Smooth muscle cell (in vitro differentiated cells): ENCODE measurements at regions not wholly inside any gene's neighbourhood (a gene's known extent, or its start where the extent isn't known, plus 50 kb on each side); places are given as distances from the start of the nearest gene placed in this dataset.
"Not testable (repeated sequence)": the region's sequence is repeated elsewhere in the genome, so short reads cannot be mapped to it uniquely, and the experiment has no call there.

ENCODE experiments used
- DNase-seq: peaks from one replicate; lab custom pipeline; 2025; ENCODE audit not compliant: unreplicated experiment; lab: John Stamatoyannopoulos, UW
- H2AFZ ChIP-seq: fragments of 200-600 bp; sonication (generic); 2 replicates; pipeline ENCODE4 v1.6.0; 2016; ENCODE audit warnings: antibody characterized with exemption, low read depth, mild to moderate bottlenecking
- H3F3A ChIP-seq: fragments of 200-600 bp; sonication (generic); 2 replicates; pipeline ENCODE4 v1.6.0; 2017; ENCODE audit warnings: antibody characterized with exemption, low read depth
- H3K27ac ChIP-seq: fragments of 200-600 bp; sonication (generic); 2 replicates; pipeline ENCODE4 v1.5.1; 2016; ENCODE audit warnings: low read depth, mild to moderate bottlenecking
- H3K27me3 ChIP-seq: fragments of 200-600 bp; sonication (generic); 2 replicates; pipeline ENCODE4 v1.6.1; 2016; ENCODE audit warnings: low read depth, mild to moderate bottlenecking
- H3K36me3 ChIP-seq: fragments of 200-600 bp; sonication (generic); 2 replicates; pipeline ENCODE4 v1.5.1; 2016; ENCODE audit warnings: low read depth
- H3K4me1 ChIP-seq: fragments of 200-600 bp; sonication (generic); 2 replicates; pipeline ENCODE4 v1.5.1; 2016; ENCODE audit warnings: low read depth
- H3K4me2 ChIP-seq: fragments of 200-600 bp; sonication (generic); 2 replicates; pipeline ENCODE4 v1.6.0; 2016; ENCODE audit warnings: mild to moderate bottlenecking
- H3K4me3 ChIP-seq: fragments of 200-600 bp; sonication (generic); 2 replicates; pipeline ENCODE4 v1.5.1; 2016; ENCODE audit warnings: mild to moderate bottlenecking
- H3K79me2 ChIP-seq: fragments of 200-600 bp; sonication (generic); 2 replicates; pipeline ENCODE4 v1.6.0; 2016; ENCODE audit warnings: low read depth, mild to moderate bottlenecking
- H3K9ac ChIP-seq: fragments of 200-600 bp; sonication (generic); 2 replicates; pipeline ENCODE4 v1.6.0; 2016; ENCODE audit warnings: low read depth
- H3K9me3 ChIP-seq: fragments of 200-600 bp; sonication (generic); replicated peaks from 2 replicates; pipeline ENCODE4 v1.5.1; 2016; ENCODE audit warnings: low read depth
- H4K20me1 ChIP-seq: fragments of 200-600 bp; sonication (generic); 2 replicates; pipeline ENCODE4 v1.6.0; 2016; ENCODE audit warnings: low read depth
- WGBS: methylation state at CpG from one replicate; pipeline ENCODE4 v1.1.7; 2016; ENCODE audit warnings: low lambda C conversion rate; 5-methylcytosine and 5-hydroxymethylcytosine counted together
- TF ChIP-seq, protein P1 (sequence below): fragments of 200-600 bp; sonication (generic); IDR thresholded peaks from 2 replicates; pipeline ENCODE4 v1.5.1; 2017; ENCODE audit warnings: borderline replicate concordance, mild to moderate bottlenecking, antibody characterized with exemption; ENCODE audit not compliant: insufficient read depth, poor library complexity, severe bottlenecking

- no peaks in the 10 kb centered on the region for H3F3A ChIP-seq
These were observed 305.3 kb upstream of the HNRNPA3 start for GRCh38 chr2:176907341-176907740.

DNA sequence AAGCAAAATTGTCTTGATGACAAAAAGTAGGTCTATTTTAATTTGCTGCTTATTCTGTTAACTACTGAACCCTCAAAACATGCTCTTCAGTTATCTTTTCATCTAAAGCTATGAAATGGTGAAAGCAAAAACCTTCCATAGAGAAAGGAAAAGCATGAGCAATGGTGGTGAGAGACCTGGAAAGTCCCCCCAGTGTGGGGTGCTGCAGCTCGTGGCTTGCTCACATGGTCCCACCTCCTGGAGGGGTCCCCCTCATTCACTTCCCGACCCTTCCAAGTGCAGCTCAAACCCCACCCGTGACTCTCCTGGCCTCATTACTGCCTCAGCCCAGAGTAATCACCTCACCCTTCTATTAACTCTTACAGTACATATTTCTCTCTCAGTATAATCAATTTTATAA, 301.8 kb upstream of the HNRNPA3 start:
- no peaks in the 10 kb centered on the region for H4K20me1 ChIP-seq
- no peak overlapping the region for H3K4me2 ChIP-seq
- H3K27me3 ChIP-seq = peaks cover 4% of the 10 kb centered on the region
- H3F3A ChIP-seq = no peaks in the 10 kb centered on the region
- H3K79me2 ChIP-seq = no peaks in the 10 kb centered on the region
- DNase-seq = no peak
- no peak overlapping the region for H3K27ac ChIP-seq
- H2AFZ ChIP-seq = no peak overlapping the region
- no peaks in the 10 kb centered on the region for H3K36me3 ChIP-seq
- H3K9me3 ChIP-seq = no peaks in the 10 kb centered on the region
- TF ChIP-seq, protein P1, sequence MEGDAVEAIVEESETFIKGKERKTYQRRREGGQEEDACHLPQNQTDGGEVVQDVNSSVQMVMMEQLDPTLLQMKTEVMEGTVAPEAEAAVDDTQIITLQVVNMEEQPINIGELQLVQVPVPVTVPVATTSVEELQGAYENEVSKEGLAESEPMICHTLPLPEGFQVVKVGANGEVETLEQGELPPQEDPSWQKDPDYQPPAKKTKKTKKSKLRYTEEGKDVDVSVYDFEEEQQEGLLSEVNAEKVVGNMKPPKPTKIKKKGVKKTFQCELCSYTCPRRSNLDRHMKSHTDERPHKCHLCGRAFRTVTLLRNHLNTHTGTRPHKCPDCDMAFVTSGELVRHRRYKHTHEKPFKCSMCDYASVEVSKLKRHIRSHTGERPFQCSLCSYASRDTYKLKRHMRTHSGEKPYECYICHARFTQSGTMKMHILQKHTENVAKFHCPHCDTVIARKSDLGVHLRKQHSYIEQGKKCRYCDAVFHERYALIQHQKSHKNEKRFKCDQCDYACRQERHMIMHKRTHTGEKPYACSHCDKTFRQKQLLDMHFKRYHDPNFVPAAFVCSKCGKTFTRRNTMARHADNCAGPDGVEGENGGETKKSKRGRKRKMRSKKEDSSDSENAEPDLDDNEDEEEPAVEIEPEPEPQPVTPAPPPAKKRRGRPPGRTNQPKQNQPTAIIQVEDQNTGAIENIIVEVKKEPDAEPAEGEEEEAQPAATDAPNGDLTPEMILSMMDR = no peak
- 81% methylated on average over 3 of the region's 3 CpGs for WGBS
- no peaks in the 10 kb centered on the region for H3K4me1 ChIP-seq
- no peak overlapping the region for H3K4me3 ChIP-seq
- H3K9ac ChIP-seq = no peak overlapping the region

More at GRCh38 chr2:176907341-176907740, 305.3 kb upstream of the HNRNPA3 start:
- no peak overlapping the region for H2AFZ ChIP-seq
- no peaks in the 10 kb centered on the region for H3K36me3 ChIP-seq
- H3K4me3 ChIP-seq = no peak overlapping the region
- H3K27ac ChIP-seq = no peak overlapping the region
- TF ChIP-seq, protein P1 = no peak
- H3K9me3 ChIP-seq = no peaks in the 10 kb centered on the region
- DNase-seq = no peak
- WGBS = 90% methylated on average over 3 of the region's 3 CpGs
- no peaks in the 10 kb centered on the region for H3K79me2 ChIP-seq
- no peaks in the 10 kb centered on the region for H4K20me1 ChIP-seq
- no peak overlapping the region for H3K4me2 ChIP-seq
- no peak overlapping the region for H3K9ac ChIP-seq
- H3K4me1 ChIP-seq = no peaks in the 10 kb centered on the region
- H3K27me3 ChIP-seq = peaks cover 9% of the 10 kb centered on the region

- no peak overlapping the region for H3K4me2 ChIP-seq
- H3K9me3 ChIP-seq = no peaks in the 10 kb centered on the region
- no peaks in the 10 kb centered on the region for H3K4me1 ChIP-seq
- no peaks in the 10 kb centered on the region for H4K20me1 ChIP-seq
- no peaks in the 10 kb centered on the region for H3K79me2 ChIP-seq
- H3K36me3 ChIP-seq = no peaks in the 10 kb centered on the region
- H2AFZ ChIP-seq = no peak overlapping the region
- H3K27ac ChIP-seq = no peak overlapping the region
- peaks cover 4% of the 10 kb centered on the region for H3K27me3 ChIP-seq
- WGBS = 91% methylated on average over 1 of the region's 1 CpG
- no peak for DNase-seq
- no peaks in the 10 kb centered on the region for H3F3A ChIP-seq
- TF ChIP-seq, protein P1 = no peak
- no peak overlapping the region for H3K9ac ChIP-seq
- H3K4me3 ChIP-seq = no peak overlapping the region
These were observed 298.6 kb upstream of the HNRNPA3 start for GRCh38 chr2:176913955-176914354.

DNA sequence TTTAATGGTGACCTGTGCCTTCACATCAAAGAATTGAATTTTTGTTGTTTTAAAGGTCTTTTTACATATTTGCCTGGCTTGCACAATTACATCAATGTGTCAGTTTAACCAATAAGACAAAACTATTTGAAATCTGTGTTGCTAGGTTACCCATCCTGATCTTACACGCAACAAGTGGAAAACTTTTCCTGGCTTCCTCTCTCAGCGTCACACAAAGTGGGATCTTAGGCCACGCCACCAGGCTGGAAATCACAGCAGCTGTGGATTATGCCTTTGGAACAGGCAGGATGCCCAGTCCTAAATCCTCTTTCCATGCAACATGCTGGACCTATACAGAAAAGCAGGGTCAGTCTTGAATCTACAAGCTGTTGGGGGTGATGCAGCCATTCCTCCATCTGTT, 298.2 kb upstream of the HNRNPA3 start:
- TF ChIP-seq, protein P1 = no peak
- Histone ChIP-seq H3F3A (no peaks in the 10 kb centered on the region), H2AFZ (no peak overlapping the region), H3K4me2 (no peak overlapping the region), H3K79me2 (no peaks in the 10 kb centered on the region), H3K9ac (no peak overlapping the region), H4K20me1 (no peaks in the 10 kb centered on the region), H3K27ac (no peak overlapping the region), H3K27me3 (peaks cover 4% of the 10 kb centered on the region), H3K36me3 (no peaks in the 10 kb centered on the region), H3K9me3 (no peaks in the 10 kb centered on the region), H3K4me3 (no peak overlapping the region), H3K4me1 (no peaks in the 10 kb centered on the region)
- DNase-seq = no peak
- WGBS = 92% methylated on average over 3 of the region's 3 CpGs

GRCh38 chr2:176922545-176922944, 290.0 kb upstream of the HNRNPA3 start:
- H3K9ac ChIP-seq, H4K20me1 ChIP-seq, H3K4me3 ChIP-seq, H3K79me2 ChIP-seq, H3K4me1 ChIP-seq, DNase-seq, H3K36me3 ChIP-seq, H3K27ac ChIP-seq, H3F3A ChIP-seq, H2AFZ ChIP-seq, H3K4me2 ChIP-seq, H3K9me3 ChIP-seq: not testable (repeated sequence)
- H3K27me3 ChIP-seq = peaks cover 12% of the 10 kb centered on the region
- 89% methylated on average over 3 of the region's 3 CpGs for WGBS
